ENCODE measurements at regions not wholly inside any gene's neighbourhood (a gene's known extent, or its start where the extent isn't known, plus 50 kb on each side); places are given as distances from the start of the nearest gene placed in this dataset.

GRCh38 chr1:115190540-115191170 is 101.4 kb upstream of the TSPAN2 start:
- Histone ChIP-seq H3K36me3 (ENCODE audit: control insufficient read depth in 2 of 3, insufficient read depth in 3 of 3, low read length in 3 of 3) (no peaks in the 10 kb centered on the region), H3K27me3 (ENCODE audit: control insufficient read depth, insufficient read depth, low read length) (no peaks in the 10 kb centered on the region), H3K4me3 (ENCODE audit: low read length in 3 of 3) (no peak overlapping the region), H3K9ac (ENCODE audit: low read length in 3 of 3) (no peak overlapping the region), H3K9me3 (ENCODE audit: control insufficient read depth in 2 of 3, insufficient read depth in 1 of 3, low read length in 3 of 3) (no peaks in the 10 kb centered on the region), H3K4me1 (ENCODE audit: control insufficient read depth in 2 of 3, insufficient read depth in 2 of 3, low read depth in 1 of 3, low read length in 3 of 3) (peaks cover 0 to 2% (median 0%) of the 10 kb centered on the region in 3 donors), H3K27ac (ENCODE audit: low read depth in 2 of 2, low read length in 2 of 2) (no peak overlapping the region)
- FAIRE-seq: no peak
- no peak for DNase-seq
- no peak for TF ChIP-seq CTCF (IDR thresholded peaks at IDR 0.05; ENCODE audit: borderline replicate concordance, extremely low read depth, insufficient read depth)
- intact Hi-C loops (cut with DNase I): no loop called here

GRCh38 chr1:115189814-115190539 is 100.7 kb upstream of the TSPAN2 start:
- intact Hi-C loops (cut with DNase I): no loop called here
- FAIRE-seq: no peak
- H3K36me3 ChIP-seq (ENCODE audit: control insufficient read depth in 2 of 3, insufficient read depth in 3 of 3, low read length in 3 of 3): no peaks in the 10 kb centered on the region
- no peaks in the 10 kb centered on the region for H3K9me3 ChIP-seq (ENCODE audit: control insufficient read depth in 2 of 3, insufficient read depth in 1 of 3, low read length in 3 of 3)
- no peak overlapping the region for H3K27ac ChIP-seq (ENCODE audit: low read depth in 2 of 2, low read length in 2 of 2)
- no peaks in the 10 kb centered on the region for H3K27me3 ChIP-seq (ENCODE audit: control insufficient read depth, insufficient read depth, low read length)
- TF ChIP-seq CTCF (IDR thresholded peaks at IDR 0.05; ENCODE audit: borderline replicate concordance, extremely low read depth, insufficient read depth): no peak
- no peak overlapping the region for H3K4me3 ChIP-seq (ENCODE audit: low read length in 3 of 3)
- H3K4me1 ChIP-seq (ENCODE audit: control insufficient read depth in 2 of 3, insufficient read depth in 2 of 3, low read depth in 1 of 3, low read length in 3 of 3): peaks cover 0 to 2% (median 0%) of the 10 kb centered on the region in 3 donors
- H3K9ac ChIP-seq (ENCODE audit: low read length in 3 of 3): no peak overlapping the region
- peak in 1 of 5 donors; percentile 50 for DNase-seq

GRCh38 chr1:115188680-115189395 is 99.5 kb upstream of the TSPAN2 start:
- Histone ChIP-seq H3K9ac (ENCODE audit: low read length in 3 of 3) (no peak overlapping the region), H3K36me3 (ENCODE audit: control insufficient read depth in 2 of 3, insufficient read depth in 3 of 3, low read length in 3 of 3) (no peaks in the 10 kb centered on the region), H3K27me3 (ENCODE audit: control insufficient read depth, insufficient read depth, low read length) (no peaks in the 10 kb centered on the region), H3K4me1 (ENCODE audit: control insufficient read depth in 2 of 3, insufficient read depth in 2 of 3, low read depth in 1 of 3, low read length in 3 of 3) (peaks cover 0 to 2% (median 0%) of the 10 kb centered on the region in 3 donors), H3K27ac (ENCODE audit: low read depth in 2 of 2, low read length in 2 of 2) (no peak overlapping the region), H3K4me3 (ENCODE audit: low read length in 3 of 3) (no peak overlapping the region), H3K9me3 (ENCODE audit: control insufficient read depth in 2 of 3, insufficient read depth in 1 of 3, low read length in 3 of 3) (no peaks in the 10 kb centered on the region)
- intact Hi-C loops (cut with DNase I): no loop called here
- FAIRE-seq: no peak
- no peak for TF ChIP-seq CTCF (IDR thresholded peaks at IDR 0.05; ENCODE audit: borderline replicate concordance, extremely low read depth, insufficient read depth)
- no peak for DNase-seq

All from kidney (tissue), 13 donors.